ENCODE measurements at regions not wholly inside any gene's neighbourhood (a gene's known extent, or its start where the extent isn't known, plus 50 kb on each side); places are given as distances from the start of the nearest gene placed in this dataset.
"Not testable (repeated sequence)": the region's sequence is repeated elsewhere in the genome, so short reads cannot be mapped to it uniquely, and the experiment has no call there.

DNA sequence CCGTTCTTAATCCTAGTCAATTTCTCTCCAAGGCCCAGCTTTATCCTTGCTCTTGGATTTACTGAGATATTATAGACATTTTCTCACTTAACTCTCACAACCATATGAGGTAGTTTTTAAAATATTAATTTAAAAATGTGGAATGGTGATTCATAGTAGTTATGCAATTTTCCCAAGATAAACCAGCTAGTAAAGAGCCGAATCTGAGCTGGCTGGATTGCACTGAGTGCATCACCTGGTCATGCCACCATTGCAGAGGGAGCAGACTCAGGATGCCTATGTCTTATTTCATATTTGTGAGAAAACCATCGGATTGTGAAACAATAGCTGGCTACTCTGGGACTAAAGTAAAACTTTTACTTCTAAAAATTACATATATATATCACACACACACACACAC lies 494.0 kb downstream of the KCNT2 start:
- ATAC-seq (ENCODE audit: low read depth): no peak
- Mint-ChIP-seq H3K9me3 (peaks cover 5% of the 10 kb centered on the region), H3K4me1 (no peaks in the 10 kb centered on the region), H3K36me3 (ENCODE audit: low read depth) (no peaks in the 10 kb centered on the region), H3K27me3 (no peaks in the 10 kb centered on the region), H3K27ac (no peak overlapping the region), H3K4me3 (no peak overlapping the region)
- POLR2A ChIA-PET: no interaction called here
- intact Hi-C loops (cut with micrococcal nuclease): no loop called here
- TF ChIP-seq, protein P1, sequence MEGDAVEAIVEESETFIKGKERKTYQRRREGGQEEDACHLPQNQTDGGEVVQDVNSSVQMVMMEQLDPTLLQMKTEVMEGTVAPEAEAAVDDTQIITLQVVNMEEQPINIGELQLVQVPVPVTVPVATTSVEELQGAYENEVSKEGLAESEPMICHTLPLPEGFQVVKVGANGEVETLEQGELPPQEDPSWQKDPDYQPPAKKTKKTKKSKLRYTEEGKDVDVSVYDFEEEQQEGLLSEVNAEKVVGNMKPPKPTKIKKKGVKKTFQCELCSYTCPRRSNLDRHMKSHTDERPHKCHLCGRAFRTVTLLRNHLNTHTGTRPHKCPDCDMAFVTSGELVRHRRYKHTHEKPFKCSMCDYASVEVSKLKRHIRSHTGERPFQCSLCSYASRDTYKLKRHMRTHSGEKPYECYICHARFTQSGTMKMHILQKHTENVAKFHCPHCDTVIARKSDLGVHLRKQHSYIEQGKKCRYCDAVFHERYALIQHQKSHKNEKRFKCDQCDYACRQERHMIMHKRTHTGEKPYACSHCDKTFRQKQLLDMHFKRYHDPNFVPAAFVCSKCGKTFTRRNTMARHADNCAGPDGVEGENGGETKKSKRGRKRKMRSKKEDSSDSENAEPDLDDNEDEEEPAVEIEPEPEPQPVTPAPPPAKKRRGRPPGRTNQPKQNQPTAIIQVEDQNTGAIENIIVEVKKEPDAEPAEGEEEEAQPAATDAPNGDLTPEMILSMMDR (IDR thresholded peaks at IDR 0.05): no peak
- DNase-seq: no peak
- CTCF ChIA-PET: no interaction called here

GRCh38 chr1:196108990-196109389 lies 499.2 kb downstream of the KCNT2 start:
- H3K4me1 Mint-ChIP-seq; H3K4me3 Mint-ChIP-seq; DNase-seq; H3K9me3 Mint-ChIP-seq; CTCF ChIA-PET; H3K27ac Mint-ChIP-seq; POLR2A ChIA-PET; H3K36me3 Mint-ChIP-seq (ENCODE audit: low read depth); intact Hi-C loops (cut with micrococcal nuclease); H3K27me3 Mint-ChIP-seq; ATAC-seq (ENCODE audit: low read depth): not testable (repeated sequence)

- ATAC-seq (ENCODE audit: low read depth) (no peak), DNase-seq (no peak)
- peaks cover 22% of the 10 kb centered on the region for H3K9me3 Mint-ChIP-seq
- TF ChIP-seq, protein P1 (IDR thresholded peaks at IDR 0.05): no peak
- ChIA-PET POLR2A (no interaction called here), CTCF (no interaction called here)
- H3K4me1 Mint-ChIP-seq: no peaks in the 10 kb centered on the region
- no peaks in the 10 kb centered on the region for H3K36me3 Mint-ChIP-seq (ENCODE audit: low read depth)
- H3K27ac Mint-ChIP-seq: no peak overlapping the region
- intact Hi-C loops (cut with micrococcal nuclease): no loop called here
- no peaks in the 10 kb centered on the region for H3K27me3 Mint-ChIP-seq
- no peak overlapping the region for H3K4me3 Mint-ChIP-seq
Observed at GRCh38 chr1:196105901-196106300, 502.3 kb downstream of the KCNT2 start.

DNA sequence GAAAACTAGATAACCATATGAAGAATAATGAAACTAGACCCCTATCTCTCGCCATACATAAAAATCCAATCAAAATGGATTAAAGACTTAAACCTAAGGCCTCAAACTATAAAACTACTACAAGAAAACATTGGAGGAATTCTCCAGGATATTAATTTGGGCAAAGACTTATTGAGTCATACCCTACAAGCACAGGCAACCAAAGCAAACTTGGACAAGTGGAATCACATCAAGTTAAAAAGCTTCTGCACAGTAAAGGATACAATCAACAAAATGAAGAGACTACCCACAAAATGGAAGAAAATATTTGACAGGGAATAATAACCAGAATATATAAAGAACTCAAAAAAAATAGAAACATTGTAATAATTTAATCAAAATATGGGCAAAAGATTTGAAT lies 505.4 kb downstream of the KCNT2 start:
- ChIA-PET CTCF (no interaction called here), POLR2A (no interaction called here)
- ATAC-seq (ENCODE audit: low read depth): no peak
- no peak for DNase-seq
- TF ChIP-seq, protein P1 (IDR thresholded peaks at IDR 0.05): no peak
- Mint-ChIP-seq H3K4me1 (no peaks in the 10 kb centered on the region), H3K27me3 (no peaks in the 10 kb centered on the region), H3K27ac (no peak overlapping the region), H3K9me3 (peaks cover 21% of the 10 kb centered on the region), H3K4me3 (no peak overlapping the region), H3K36me3 (ENCODE audit: low read depth) (no peaks in the 10 kb centered on the region)
- intact Hi-C loops (cut with micrococcal nuclease): no loop called here

- DNase-seq (no peak), ATAC-seq (ENCODE audit: low read depth) (no peak)
- intact Hi-C loops (cut with micrococcal nuclease): no loop called here
- Mint-ChIP-seq H3K36me3 (ENCODE audit: low read depth) (no peaks in the 10 kb centered on the region), H3K9me3 (peaks cover 17% of the 10 kb centered on the region), H3K27ac (no peak overlapping the region), H3K27me3 (no peaks in the 10 kb centered on the region), H3K4me3 (no peak overlapping the region), H3K4me1 (no peaks in the 10 kb centered on the region)
- CTCF ChIA-PET: no interaction called here
- POLR2A ChIA-PET: no interaction called here
- TF ChIP-seq, protein P1 (IDR thresholded peaks at IDR 0.05): no peak
Observed at GRCh38 chr1:196098000-196098399, 510.2 kb downstream of the KCNT2 start.

DNA sequence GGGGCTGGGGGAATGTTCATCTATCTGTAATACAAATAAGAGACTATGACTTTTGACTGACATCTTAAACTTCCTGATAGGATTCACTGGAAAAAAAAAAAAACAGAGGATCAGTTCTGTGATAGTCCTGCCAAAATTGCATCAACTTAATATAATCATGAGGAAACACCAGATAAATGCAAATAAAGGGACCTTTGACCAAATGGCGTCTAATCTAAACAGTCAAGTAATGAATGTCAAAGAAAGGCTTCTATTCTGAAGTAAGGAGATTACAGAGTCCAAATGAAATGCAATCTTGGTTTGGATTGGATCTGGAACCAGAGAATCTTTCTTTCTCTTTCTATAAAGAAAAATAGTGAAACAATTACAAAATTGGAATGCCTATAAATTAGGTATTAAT lies 513.4 kb downstream of the KCNT2 start:
- intact Hi-C loops (cut with micrococcal nuclease): no loop called here
- ChIA-PET CTCF (no interaction called here), POLR2A (no interaction called here)
- no peaks in the 10 kb centered on the region for H3K27me3 Mint-ChIP-seq
- ATAC-seq (ENCODE audit: low read depth) (no peak), DNase-seq (no peak)
- no peak overlapping the region for H3K27ac Mint-ChIP-seq
- H3K4me3 Mint-ChIP-seq: no peak overlapping the region
- no peaks in the 10 kb centered on the region for H3K4me1 Mint-ChIP-seq
- peaks cover 2% of the 10 kb centered on the region for H3K9me3 Mint-ChIP-seq
- TF ChIP-seq, protein P1 (IDR thresholded peaks at IDR 0.05): no peak
- no peaks in the 10 kb centered on the region for H3K36me3 Mint-ChIP-seq (ENCODE audit: low read depth)
